Sigmoid colon (tissue), 3 donors: ENCODE measurements at regions not wholly inside any gene's neighbourhood (a gene's known extent, or its start where the extent isn't known, plus 50 kb on each side); places are given as distances from the start of the nearest gene placed in this dataset.

Source experiments
- POLR2A ChIP-seq, 2 donors: fragments of 450-650 bp; IDR thresholded peaks; one replicate each; pipeline ENCODE4 v1.6.1; 2016; ENCODE audit warnings: antibody characterized with exemption in 2 of 2, mild to moderate bottlenecking in 2 of 2, moderate library complexity in 2 of 2
- TF ChIP-seq, protein P1 (sequence below), 4 experiments: fragments of 450-650 bp in 3 of 4; fragments of 200-600 bp in 1 of 4; IDR thresholded peaks; one replicate each; pipeline ENCODE4 v1.5.1; 2016 to 2019; ENCODE audit warnings: antibody characterized with exemption in 4 of 4, mild to moderate bottlenecking in 3 of 4, moderate library complexity in 2 of 4

DNA sequence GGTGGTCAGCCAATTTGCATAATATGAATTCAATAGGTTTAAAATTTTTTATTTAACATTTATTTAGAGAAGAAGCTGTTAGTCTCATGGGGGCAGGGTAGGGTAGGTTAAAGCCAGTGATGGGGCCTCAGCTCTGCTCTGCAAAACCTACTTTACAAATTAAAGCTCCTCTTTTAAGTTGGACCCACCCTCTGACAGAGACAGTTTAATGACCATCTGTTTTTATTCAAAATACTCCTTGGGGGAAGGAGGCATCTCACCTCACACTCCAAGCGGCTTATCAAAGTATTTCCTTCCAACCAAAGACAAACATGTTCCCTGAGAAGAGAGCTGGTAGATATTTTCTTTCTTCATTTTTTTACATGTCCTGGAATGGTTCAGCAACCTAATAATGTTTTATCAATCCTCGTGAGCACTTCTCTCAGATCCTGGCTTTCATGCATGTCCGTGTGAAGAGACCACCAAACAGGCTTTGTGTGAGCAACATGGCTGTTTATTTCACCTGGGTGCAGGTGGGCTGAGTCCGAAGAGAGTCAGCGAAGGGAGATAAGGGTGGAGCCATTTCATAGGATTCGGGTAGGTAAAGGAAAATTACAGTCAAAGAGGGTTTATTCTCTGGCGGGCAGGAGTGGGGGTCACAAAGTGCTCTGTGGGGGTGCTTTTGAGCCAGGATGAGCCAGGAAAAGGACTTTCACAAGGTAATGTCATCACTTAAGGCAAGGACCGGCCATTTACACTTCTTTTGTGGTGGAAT is 184.7 kb downstream of the GJA1 start:
- TF ChIP-seq, protein P1, sequence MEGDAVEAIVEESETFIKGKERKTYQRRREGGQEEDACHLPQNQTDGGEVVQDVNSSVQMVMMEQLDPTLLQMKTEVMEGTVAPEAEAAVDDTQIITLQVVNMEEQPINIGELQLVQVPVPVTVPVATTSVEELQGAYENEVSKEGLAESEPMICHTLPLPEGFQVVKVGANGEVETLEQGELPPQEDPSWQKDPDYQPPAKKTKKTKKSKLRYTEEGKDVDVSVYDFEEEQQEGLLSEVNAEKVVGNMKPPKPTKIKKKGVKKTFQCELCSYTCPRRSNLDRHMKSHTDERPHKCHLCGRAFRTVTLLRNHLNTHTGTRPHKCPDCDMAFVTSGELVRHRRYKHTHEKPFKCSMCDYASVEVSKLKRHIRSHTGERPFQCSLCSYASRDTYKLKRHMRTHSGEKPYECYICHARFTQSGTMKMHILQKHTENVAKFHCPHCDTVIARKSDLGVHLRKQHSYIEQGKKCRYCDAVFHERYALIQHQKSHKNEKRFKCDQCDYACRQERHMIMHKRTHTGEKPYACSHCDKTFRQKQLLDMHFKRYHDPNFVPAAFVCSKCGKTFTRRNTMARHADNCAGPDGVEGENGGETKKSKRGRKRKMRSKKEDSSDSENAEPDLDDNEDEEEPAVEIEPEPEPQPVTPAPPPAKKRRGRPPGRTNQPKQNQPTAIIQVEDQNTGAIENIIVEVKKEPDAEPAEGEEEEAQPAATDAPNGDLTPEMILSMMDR (IDR thresholded peaks at IDR 0.05): no peak
- no peak for TF ChIP-seq POLR2A (IDR thresholded peaks at IDR 0.05)
